Gastrocnemius medialis (tissue), 4 donors: ENCODE measurements at regions not wholly inside any gene's neighbourhood (a gene's known extent, or its start where the extent isn't known, plus 50 kb on each side); places are given as distances from the start of the nearest gene placed in this dataset.

ENCODE experiments used
- POLR2A ChIP-seq, 2 donors: fragments of 450-650 bp; IDR thresholded peaks; one replicate each; pipeline ENCODE4 v1.6.1; 2017; ENCODE audit warnings: antibody characterized with exemption in 2 of 2, mild to moderate bottlenecking in 2 of 2, moderate library complexity in 2 of 2
- TF ChIP-seq, protein P1 (sequence below), 5 experiments: fragments of 450-650 bp in 3 of 5; fragments of 200-600 bp in 2 of 5; sonication (generic) in 2 of 5; IDR thresholded peaks in 4 of 5; conservative IDR thresholded peaks in 1 of 5; 1 replicate in 4 of 5; 2 replicates in 1 of 5; pipeline ENCODE4 v1.5.1; 2016 to 2019; ENCODE audit warnings: antibody characterized with exemption in 5 of 5, mild to moderate bottlenecking in 3 of 5, moderate library complexity in 3 of 5

DNA sequence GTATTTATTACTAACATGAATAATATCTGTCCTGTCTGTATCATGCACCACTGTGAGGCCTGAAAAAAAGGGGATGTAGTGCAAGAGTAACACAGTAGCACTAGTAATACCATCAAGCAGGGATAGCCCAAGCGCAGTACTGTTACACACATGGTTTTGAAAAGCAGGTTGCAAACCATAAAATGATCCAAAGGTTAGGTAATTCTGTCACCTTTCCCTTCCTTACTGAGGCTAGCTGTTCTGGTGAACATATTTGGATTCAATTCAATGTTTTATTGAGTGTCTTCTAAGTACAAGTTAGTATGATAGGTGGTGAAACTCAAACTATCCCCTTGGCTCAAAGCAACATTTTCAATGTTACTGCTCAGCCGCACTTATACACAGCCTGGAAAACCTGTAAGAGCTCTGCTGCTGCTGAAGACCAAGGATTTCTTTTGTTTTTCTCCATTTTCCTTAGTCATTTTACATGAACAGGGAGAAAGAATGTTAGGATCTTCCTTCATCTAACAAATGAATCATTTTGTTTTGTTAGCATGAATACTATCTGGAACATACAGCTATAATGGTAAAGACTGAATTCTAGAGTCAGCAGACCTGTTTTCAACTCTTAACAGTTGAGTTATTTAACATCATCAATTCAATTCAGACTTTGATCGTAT is 102.5 kb upstream of the ITPRID2 start:
- TF ChIP-seq, protein P1, sequence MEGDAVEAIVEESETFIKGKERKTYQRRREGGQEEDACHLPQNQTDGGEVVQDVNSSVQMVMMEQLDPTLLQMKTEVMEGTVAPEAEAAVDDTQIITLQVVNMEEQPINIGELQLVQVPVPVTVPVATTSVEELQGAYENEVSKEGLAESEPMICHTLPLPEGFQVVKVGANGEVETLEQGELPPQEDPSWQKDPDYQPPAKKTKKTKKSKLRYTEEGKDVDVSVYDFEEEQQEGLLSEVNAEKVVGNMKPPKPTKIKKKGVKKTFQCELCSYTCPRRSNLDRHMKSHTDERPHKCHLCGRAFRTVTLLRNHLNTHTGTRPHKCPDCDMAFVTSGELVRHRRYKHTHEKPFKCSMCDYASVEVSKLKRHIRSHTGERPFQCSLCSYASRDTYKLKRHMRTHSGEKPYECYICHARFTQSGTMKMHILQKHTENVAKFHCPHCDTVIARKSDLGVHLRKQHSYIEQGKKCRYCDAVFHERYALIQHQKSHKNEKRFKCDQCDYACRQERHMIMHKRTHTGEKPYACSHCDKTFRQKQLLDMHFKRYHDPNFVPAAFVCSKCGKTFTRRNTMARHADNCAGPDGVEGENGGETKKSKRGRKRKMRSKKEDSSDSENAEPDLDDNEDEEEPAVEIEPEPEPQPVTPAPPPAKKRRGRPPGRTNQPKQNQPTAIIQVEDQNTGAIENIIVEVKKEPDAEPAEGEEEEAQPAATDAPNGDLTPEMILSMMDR (IDR thresholded peaks at IDR 0.05 in 4 of 5, conservative IDR thresholded peaks at IDR 0.05 in 1 of 5): no peak
- TF ChIP-seq POLR2A (IDR thresholded peaks at IDR 0.05): no peak
